ENCODE measurements at regions not wholly inside any gene's neighbourhood (a gene's known extent, or its start where the extent isn't known, plus 50 kb on each side); places are given as distances from the start of the nearest gene placed in this dataset.

DNA sequence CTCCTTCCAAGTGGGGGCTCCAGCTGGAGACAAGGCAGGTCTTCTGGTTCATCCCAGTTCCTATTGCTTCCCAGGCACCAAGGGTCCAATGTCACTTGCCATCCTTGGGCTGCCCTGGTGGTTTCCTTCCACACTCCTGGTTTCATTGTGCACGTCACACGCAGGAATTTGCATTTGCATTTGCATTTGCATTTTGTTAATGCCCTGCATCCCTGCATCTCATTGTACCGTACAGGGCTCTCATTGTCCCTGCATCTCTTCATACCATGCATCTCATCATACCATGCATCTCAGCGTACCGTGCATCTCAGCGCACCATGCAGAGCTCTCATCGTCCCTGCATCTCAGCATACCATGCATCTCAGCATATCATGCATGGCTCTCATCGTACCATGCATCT is 112.2 kb upstream of the SYT13 start:
- no peak for TF ChIP-seq POLR2AphosphoS5 (IDR thresholded peaks at IDR 0.05; ENCODE audit: low read depth, low read length)
- TF ChIP-seq POLR2A (IDR thresholded peaks at IDR 0.05; ENCODE audit: low read depth, low read length), result no peak
- no peak for TF ChIP-seq TAF1 (IDR thresholded peaks at IDR 0.05; ENCODE audit: borderline replicate concordance, low read depth, low read length)

Data from GM12892 (cell line).